Liver (tissue), 8 donors: ENCODE measurements at regions not wholly inside any gene's neighbourhood (a gene's known extent, or its start where the extent isn't known, plus 50 kb on each side); places are given as distances from the start of the nearest gene placed in this dataset.

Experiments
- DNase-seq: peaks from one replicate; pipeline ENCODE4 v3.0.0-alpha.2; 2017; ENCODE audit warnings: low spot score
- H3K27ac ChIP-seq, 2 donors: one replicate each; pipeline ENCODE4 v1.7.0; 2013; ENCODE audit warnings: inconsistent platforms in 2 of 2, low read length in 2 of 2, control low read depth in 1 of 2, low read depth in 1 of 2, mild to moderate bottlenecking in 1 of 2
- H3K27me3 ChIP-seq, 4 donors: one replicate each; pipeline versions ENCODE4 v1.6.1 to v1.7.0; 2013; ENCODE audit warnings: low read length in 3 of 4, inconsistent platforms in 1 of 4, mild to moderate bottlenecking in 1 of 4, moderate library complexity in 1 of 4; ENCODE audit not compliant: control insufficient read depth in 4 of 4, insufficient read depth in 4 of 4
- H3K36me3 ChIP-seq, 4 donors: one replicate each; pipeline versions ENCODE4 v1.6.1 to v1.7.0; 2013; ENCODE audit warnings: low read length in 3 of 4, mild to moderate bottlenecking in 3 of 4, low read depth in 1 of 4, moderate library complexity in 1 of 4; ENCODE audit not compliant: control insufficient read depth in 4 of 4, insufficient read depth in 3 of 4
- H3K4me1 ChIP-seq, 4 donors: one replicate each; pipeline versions ENCODE4 v1.6.1 to v1.7.0; 2013; ENCODE audit warnings: low read length in 3 of 4, mild to moderate bottlenecking in 3 of 4, moderate library complexity in 1 of 4; ENCODE audit not compliant: control insufficient read depth in 4 of 4, insufficient read depth in 4 of 4
- H3K4me3 ChIP-seq, 3 donors: one replicate each; pipeline versions ENCODE4 v1.6.1 to v1.7.0; 2013; ENCODE audit warnings: low read length in 3 of 3, control low read depth in 1 of 3, low read depth in 1 of 3, mild to moderate bottlenecking in 1 of 3
- H3K9ac ChIP-seq, 2 donors: one replicate each; pipeline ENCODE4 v1.7.0; 2013; ENCODE audit warnings: low read length in 2 of 2, mild to moderate bottlenecking in 2 of 2, moderate library complexity in 2 of 2, control low read depth in 1 of 2, low read depth in 1 of 2
- H3K9me3 ChIP-seq, 4 donors: one replicate each; pipeline versions ENCODE4 v1.6.1 to v1.7.0; 2013; ENCODE audit warnings: low read length in 3 of 4; ENCODE audit not compliant: control insufficient read depth in 4 of 4
- FOXA1 ChIP-seq: IDR thresholded peaks from 2 replicates; pipeline ENCODE4 v1.6.1; 2016; ENCODE audit warnings: antibody characterized with exemption
- FOXA2 ChIP-seq: IDR thresholded peaks from 2 replicates; pipeline ENCODE4 v1.6.1; 2016; ENCODE audit warnings: antibody characterized with exemption
- GABPA ChIP-seq, 2 donors: IDR thresholded peaks in 1 of 2; conservative IDR thresholded peaks in 1 of 2; 2 replicates each; pipeline ENCODE4 v1.6.1; 2016; ENCODE audit warnings: antibody characterized with exemption in 2 of 2, mild to moderate bottlenecking in 1 of 2, moderate library complexity in 1 of 2
- HNF4A ChIP-seq, 2 donors: conservative IDR thresholded peaks; 2 replicates each; pipeline ENCODE4 v1.6.1; 2016; ENCODE audit warnings: antibody characterized with exemption in 2 of 2, mild to moderate bottlenecking in 2 of 2
- JUND ChIP-seq, 2 donors: IDR thresholded peaks; 2 replicates each; pipeline ENCODE4 v1.6.1; 2016; ENCODE audit warnings: antibody characterized with exemption in 2 of 2
- NR2F2 ChIP-seq: IDR thresholded peaks from 2 replicates; pipeline ENCODE4 v1.6.1; 2016; ENCODE audit warnings: antibody characterized with exemption
- RAD21 ChIP-seq, 2 donors: IDR thresholded peaks; 2 replicates each; pipeline ENCODE4 v1.6.1; 2016; ENCODE audit warnings: antibody characterized with exemption in 2 of 2, mild to moderate bottlenecking in 2 of 2
- RXRA ChIP-seq, 2 donors: IDR thresholded peaks; 2 replicates each; pipeline ENCODE4 v1.6.1; 2017 to 2018; ENCODE audit warnings: antibody characterized with exemption in 2 of 2, mild to moderate bottlenecking in 1 of 2
- SP1 ChIP-seq: IDR thresholded peaks from 2 replicates; pipeline ENCODE4 v1.6.1; 2018; ENCODE audit warnings: antibody characterized with exemption, mild to moderate bottlenecking
- TAF1 ChIP-seq: conservative IDR thresholded peaks from 2 replicates; pipeline ENCODE4 v1.6.1; 2016; ENCODE audit warnings: antibody characterized with exemption, mild to moderate bottlenecking
- YY1 ChIP-seq: IDR thresholded peaks from 2 replicates; pipeline ENCODE4 v1.6.1; 2016; ENCODE audit warnings: antibody characterized with exemption, mild to moderate bottlenecking
- WGBS: extraction: QIAGEN DNeasy Blood & Tissue Kit; methylation state at CpG from one replicate; pipeline ENCODE4 v1.1.7; 2013; 5-methylcytosine and 5-hydroxymethylcytosine counted together
- TF ChIP-seq, protein P1 (sequence below): IDR thresholded peaks from 2 replicates; pipeline ENCODE4 v1.6.1; 2016; ENCODE audit warnings: antibody characterized with exemption, mild to moderate bottlenecking
- TF ChIP-seq, protein P2 (sequence below): IDR thresholded peaks from 2 replicates; pipeline ENCODE4 v1.6.1; 2016; ENCODE audit warnings: antibody characterized with exemption
- TF ChIP-seq, protein P3 (sequence below): IDR thresholded peaks from 2 replicates; pipeline ENCODE4 v1.6.1; 2016; ENCODE audit warnings: antibody characterized with exemption
- TF ChIP-seq, protein P4 (sequence below): fragments of 150-350 bp; IDR thresholded peaks from 2 replicates; pipeline ENCODE4 v1.5.1; 2017; ENCODE audit warnings: improper control_type of control experiment, low read depth, low read length; ENCODE audit not compliant: missing input control
- TF ChIP-seq, protein P5 (sequence below): IDR thresholded peaks from 2 replicates; pipeline ENCODE4 v1.6.1; 2016; ENCODE audit warnings: antibody characterized with exemption
- donor health status: healthy.
- donor health status: healthy.
- donor health status: healthy.
- donor health status: healthy.
- donor health status: healthy.

DNA sequence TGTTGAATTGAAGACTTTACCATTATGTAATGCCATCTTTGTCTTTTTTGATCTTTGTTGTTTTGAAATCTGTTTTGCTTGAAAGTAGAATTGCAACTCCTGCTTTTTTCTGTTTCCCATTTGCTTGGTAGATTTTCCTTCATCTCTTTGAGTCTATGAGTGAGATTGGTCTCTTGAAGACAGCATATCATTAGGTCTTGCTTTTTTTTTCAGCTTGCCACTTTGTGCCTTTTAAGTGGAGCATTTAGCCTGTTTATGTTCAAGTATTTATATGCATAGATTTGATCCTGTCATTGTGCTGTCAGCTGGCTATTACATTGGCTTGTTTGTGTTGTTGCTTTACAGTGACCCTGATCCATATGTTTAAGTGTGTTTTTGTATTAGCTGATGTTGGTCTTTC is 131.8 kb downstream of the ZIC1 start (continued):
- TF ChIP-seq, protein P1, sequence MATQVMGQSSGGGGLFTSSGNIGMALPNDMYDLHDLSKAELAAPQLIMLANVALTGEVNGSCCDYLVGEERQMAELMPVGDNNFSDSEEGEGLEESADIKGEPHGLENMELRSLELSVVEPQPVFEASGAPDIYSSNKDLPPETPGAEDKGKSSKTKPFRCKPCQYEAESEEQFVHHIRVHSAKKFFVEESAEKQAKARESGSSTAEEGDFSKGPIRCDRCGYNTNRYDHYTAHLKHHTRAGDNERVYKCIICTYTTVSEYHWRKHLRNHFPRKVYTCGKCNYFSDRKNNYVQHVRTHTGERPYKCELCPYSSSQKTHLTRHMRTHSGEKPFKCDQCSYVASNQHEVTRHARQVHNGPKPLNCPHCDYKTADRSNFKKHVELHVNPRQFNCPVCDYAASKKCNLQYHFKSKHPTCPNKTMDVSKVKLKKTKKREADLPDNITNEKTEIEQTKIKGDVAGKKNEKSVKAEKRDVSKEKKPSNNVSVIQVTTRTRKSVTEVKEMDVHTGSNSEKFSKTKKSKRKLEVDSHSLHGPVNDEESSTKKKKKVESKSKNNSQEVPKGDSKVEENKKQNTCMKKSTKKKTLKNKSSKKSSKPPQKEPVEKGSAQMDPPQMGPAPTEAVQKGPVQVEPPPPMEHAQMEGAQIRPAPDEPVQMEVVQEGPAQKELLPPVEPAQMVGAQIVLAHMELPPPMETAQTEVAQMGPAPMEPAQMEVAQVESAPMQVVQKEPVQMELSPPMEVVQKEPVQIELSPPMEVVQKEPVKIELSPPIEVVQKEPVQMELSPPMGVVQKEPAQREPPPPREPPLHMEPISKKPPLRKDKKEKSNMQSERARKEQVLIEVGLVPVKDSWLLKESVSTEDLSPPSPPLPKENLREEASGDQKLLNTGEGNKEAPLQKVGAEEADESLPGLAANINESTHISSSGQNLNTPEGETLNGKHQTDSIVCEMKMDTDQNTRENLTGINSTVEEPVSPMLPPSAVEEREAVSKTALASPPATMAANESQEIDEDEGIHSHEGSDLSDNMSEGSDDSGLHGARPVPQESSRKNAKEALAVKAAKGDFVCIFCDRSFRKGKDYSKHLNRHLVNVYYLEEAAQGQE = no peak
- no peak for TF ChIP-seq YY1
- no peak for TF ChIP-seq FOXA1
- no peak for TF ChIP-seq TAF1

DNA sequence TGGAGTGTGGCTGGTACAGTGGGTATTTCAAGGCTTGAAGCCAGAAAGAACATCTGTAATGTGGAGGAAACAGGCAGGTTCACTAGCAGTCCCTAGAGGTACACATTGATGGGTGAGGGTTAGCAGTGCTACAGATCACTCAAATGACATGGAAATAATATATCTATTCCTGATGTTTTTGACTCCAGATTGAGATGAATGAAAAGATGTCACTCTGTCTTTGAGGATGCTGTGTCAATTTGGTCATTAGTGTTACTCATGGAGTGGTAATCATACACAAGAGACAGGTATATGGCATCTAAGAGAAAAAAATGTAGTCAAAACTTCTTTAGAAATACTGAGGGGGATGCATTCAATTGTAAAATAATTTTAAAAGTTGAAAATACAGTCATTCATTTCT is 135.1 kb downstream of the ZIC1 start:
- no peak overlapping the region for H3K27ac ChIP-seq
- no peak overlapping the region for H3K9ac ChIP-seq
- no peak overlapping the region for H3K4me3 ChIP-seq
- no peaks in the 10 kb centered on the region for H3K27me3 ChIP-seq
- peaks cover 0 to 11% (median 2%) of the 10 kb centered on the region in 4 donors for H3K9me3 ChIP-seq
- no peaks in the 10 kb centered on the region for H3K36me3 ChIP-seq
- no peak for DNase-seq
- no peaks in the 10 kb centered on the region for H3K4me1 ChIP-seq
- no peak for TF ChIP-seq FOXA1
- TF ChIP-seq, protein P1 = no peak
- TF ChIP-seq, protein P2, sequence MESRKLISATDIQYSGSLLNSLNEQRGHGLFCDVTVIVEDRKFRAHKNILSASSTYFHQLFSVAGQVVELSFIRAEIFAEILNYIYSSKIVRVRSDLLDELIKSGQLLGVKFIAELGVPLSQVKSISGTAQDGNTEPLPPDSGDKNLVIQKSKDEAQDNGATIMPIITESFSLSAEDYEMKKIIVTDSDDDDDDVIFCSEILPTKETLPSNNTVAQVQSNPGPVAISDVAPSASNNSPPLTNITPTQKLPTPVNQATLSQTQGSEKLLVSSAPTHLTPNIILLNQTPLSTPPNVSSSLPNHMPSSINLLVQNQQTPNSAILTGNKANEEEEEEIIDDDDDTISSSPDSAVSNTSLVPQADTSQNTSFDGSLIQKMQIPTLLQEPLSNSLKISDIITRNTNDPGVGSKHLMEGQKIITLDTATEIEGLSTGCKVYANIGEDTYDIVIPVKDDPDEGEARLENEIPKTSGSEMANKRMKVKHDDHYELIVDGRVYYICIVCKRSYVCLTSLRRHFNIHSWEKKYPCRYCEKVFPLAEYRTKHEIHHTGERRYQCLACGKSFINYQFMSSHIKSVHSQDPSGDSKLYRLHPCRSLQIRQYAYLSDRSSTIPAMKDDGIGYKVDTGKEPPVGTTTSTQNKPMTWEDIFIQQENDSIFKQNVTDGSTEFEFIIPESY = no peak
- TF ChIP-seq FOXA2 = no peak
- TF ChIP-seq HNF4A (conservative IDR thresholded peaks at IDR 0.05) = no peak

DNA sequence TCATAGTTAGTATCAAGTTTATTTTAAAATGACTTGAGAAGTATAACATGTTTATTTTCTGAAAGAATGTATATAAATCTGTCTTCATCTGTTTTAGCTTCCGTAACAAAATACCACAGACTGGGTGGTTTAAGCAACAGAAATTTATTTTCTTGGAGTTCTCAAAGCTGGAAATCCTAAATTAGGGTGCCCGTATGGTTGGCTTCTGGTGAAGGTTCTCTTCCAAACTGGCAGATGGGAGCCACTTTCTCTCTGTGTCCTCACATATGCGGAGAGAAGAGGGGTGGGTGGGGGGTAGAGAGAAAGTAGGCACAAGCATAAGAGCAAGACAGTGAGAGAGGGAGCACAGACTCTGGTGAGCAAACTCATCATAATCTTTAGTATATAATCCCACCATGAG is 142.3 kb downstream of the ZIC1 start:
- Histone ChIP-seq H3K9ac (no peak overlapping the region), H3K36me3 (no peaks in the 10 kb centered on the region), H3K9me3 (no peaks in the 10 kb centered on the region), H3K4me1 (no peaks in the 10 kb centered on the region), H3K27me3 (no peaks in the 10 kb centered on the region), H3K4me3 (no peak overlapping the region), H3K27ac (no peak overlapping the region)
- DNase-seq = no peak
- 81% methylated on average over 3 of the region's 3 CpGs for WGBS
- TF ChIP-seq, protein P3, sequence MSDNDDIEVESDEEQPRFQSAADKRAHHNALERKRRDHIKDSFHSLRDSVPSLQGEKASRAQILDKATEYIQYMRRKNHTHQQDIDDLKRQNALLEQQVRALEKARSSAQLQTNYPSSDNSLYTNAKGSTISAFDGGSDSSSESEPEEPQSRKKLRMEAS = no peak
- TF ChIP-seq YY1 (no peak), TAF1 (no peak), JUND (IDR thresholded peaks at IDR 0.05) (no peak), SP1 (no peak), FOXA2 (no peak), RXRA (IDR thresholded peaks at IDR 0.05) (no peak), NR2F2 (no peak), RAD21 (IDR thresholded peaks at IDR 0.05) (no peak), GABPA (IDR thresholded peaks at IDR 0.05 in 1 of 2, conservative IDR thresholded peaks at IDR 0.05 in 1 of 2) (no peak), FOXA1 (no peak)
- TF ChIP-seq, protein P4, sequence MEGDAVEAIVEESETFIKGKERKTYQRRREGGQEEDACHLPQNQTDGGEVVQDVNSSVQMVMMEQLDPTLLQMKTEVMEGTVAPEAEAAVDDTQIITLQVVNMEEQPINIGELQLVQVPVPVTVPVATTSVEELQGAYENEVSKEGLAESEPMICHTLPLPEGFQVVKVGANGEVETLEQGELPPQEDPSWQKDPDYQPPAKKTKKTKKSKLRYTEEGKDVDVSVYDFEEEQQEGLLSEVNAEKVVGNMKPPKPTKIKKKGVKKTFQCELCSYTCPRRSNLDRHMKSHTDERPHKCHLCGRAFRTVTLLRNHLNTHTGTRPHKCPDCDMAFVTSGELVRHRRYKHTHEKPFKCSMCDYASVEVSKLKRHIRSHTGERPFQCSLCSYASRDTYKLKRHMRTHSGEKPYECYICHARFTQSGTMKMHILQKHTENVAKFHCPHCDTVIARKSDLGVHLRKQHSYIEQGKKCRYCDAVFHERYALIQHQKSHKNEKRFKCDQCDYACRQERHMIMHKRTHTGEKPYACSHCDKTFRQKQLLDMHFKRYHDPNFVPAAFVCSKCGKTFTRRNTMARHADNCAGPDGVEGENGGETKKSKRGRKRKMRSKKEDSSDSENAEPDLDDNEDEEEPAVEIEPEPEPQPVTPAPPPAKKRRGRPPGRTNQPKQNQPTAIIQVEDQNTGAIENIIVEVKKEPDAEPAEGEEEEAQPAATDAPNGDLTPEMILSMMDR = no peak
- TF ChIP-seq, protein P5, sequence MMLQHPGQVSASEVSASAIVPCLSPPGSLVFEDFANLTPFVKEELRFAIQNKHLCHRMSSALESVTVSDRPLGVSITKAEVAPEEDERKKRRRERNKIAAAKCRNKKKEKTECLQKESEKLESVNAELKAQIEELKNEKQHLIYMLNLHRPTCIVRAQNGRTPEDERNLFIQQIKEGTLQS = no peak
- TF ChIP-seq, protein P2 = no peak
